ENCODE measurements at regions not wholly inside any gene's neighbourhood (a gene's known extent, or its start where the extent isn't known, plus 50 kb on each side); places are given as distances from the start of the nearest gene placed in this dataset.

- H4K20me1 ChIP-seq (ENCODE audit: insufficient read depth, low read length): no peaks in the 10 kb centered on the region
- Mint-ChIP-seq H3K9me3 (ENCODE audit: unreplicated experiment) (peaks cover 1% of the 10 kb centered on the region), H3K4me3 (ENCODE audit: unreplicated experiment) (no peak overlapping the region), H3K27me3 (ENCODE audit: low read depth, unreplicated experiment) (no peaks in the 10 kb centered on the region), H3K27ac (ENCODE audit: unreplicated experiment) (no peak overlapping the region), H3K4me1 (ENCODE audit: low read depth, unreplicated experiment) (peaks cover 6% of the 10 kb centered on the region), H3K36me3 (ENCODE audit: low read depth, unreplicated experiment) (no peaks in the 10 kb centered on the region)
- H3K9ac ChIP-seq (ENCODE audit: low read length): no peak overlapping the region
- DNase-seq (ENCODE audit: low read depth): peak; percentile 93
- no peaks in the 10 kb centered on the region for H3K27me3 ChIP-seq (ENCODE audit: insufficient read depth, low read length)
- no peaks in the 10 kb centered on the region for H3K9me3 ChIP-seq (ENCODE audit: insufficient read depth, low read depth, low read length)
- peak overlapping the region; percentile 4 for H2AFZ ChIP-seq (ENCODE audit: low read depth, low read length)
- H3K79me2 ChIP-seq (ENCODE audit: insufficient read depth, low read length): no peaks in the 10 kb centered on the region
- peak overlapping the region; percentile 41 for H3K27ac ChIP-seq (ENCODE audit: low read depth, low read length)
- no peak overlapping the region for H3K4me3 ChIP-seq (ENCODE audit: insufficient read depth, low read depth, low read length)
- no peak for FAIRE-seq
- H3K4me1 ChIP-seq (ENCODE audit: insufficient read depth, low read length): peaks cover 16% of the 10 kb centered on the region
- no peaks in the 10 kb centered on the region for H3K36me3 ChIP-seq (ENCODE audit: insufficient read depth, low read length)
- no peak for TF ChIP-seq EZH2 (IDR thresholded peaks at IDR 0.05; ENCODE audit: insufficient read depth, low read length)
- TF ChIP-seq CTCF (IDR thresholded peaks at IDR 0.05; ENCODE audit: insufficient read depth, low read depth, low read length): no peak
- peak overlapping the region; percentile 31 for H3K4me2 ChIP-seq (ENCODE audit: low read length)
These were observed 274.7 kb downstream of the CETN3 start for GRCh38 chr5:90134892-90135291.

GRCh38 chr5:90134381-90134780 lies 275.2 kb downstream of the CETN3 start:
- no peak overlapping the region for H3K27ac Mint-ChIP-seq (ENCODE audit: unreplicated experiment)
- H3K79me2 ChIP-seq (ENCODE audit: insufficient read depth, low read length): no peaks in the 10 kb centered on the region
- no peak overlapping the region for H2AFZ ChIP-seq (ENCODE audit: low read depth, low read length)
- FAIRE-seq: no peak
- no peak for TF ChIP-seq CTCF (IDR thresholded peaks at IDR 0.05; ENCODE audit: insufficient read depth, low read depth, low read length)
- H3K36me3 Mint-ChIP-seq (ENCODE audit: low read depth, unreplicated experiment): no peaks in the 10 kb centered on the region
- no peak overlapping the region for H3K9ac ChIP-seq (ENCODE audit: low read length)
- DNase-seq (ENCODE audit: low read depth): peak; percentile 63
- H3K27me3 ChIP-seq (ENCODE audit: insufficient read depth, low read length): no peaks in the 10 kb centered on the region
- H3K9me3 ChIP-seq (ENCODE audit: insufficient read depth, low read depth, low read length): no peaks in the 10 kb centered on the region
- H3K27me3 Mint-ChIP-seq (ENCODE audit: low read depth, unreplicated experiment): no peaks in the 10 kb centered on the region
- H4K20me1 ChIP-seq (ENCODE audit: insufficient read depth, low read length): no peaks in the 10 kb centered on the region
- peaks cover 6% of the 10 kb centered on the region for H3K4me1 Mint-ChIP-seq (ENCODE audit: low read depth, unreplicated experiment)
- H3K36me3 ChIP-seq (ENCODE audit: insufficient read depth, low read length): no peaks in the 10 kb centered on the region
- no peak overlapping the region for H3K4me3 ChIP-seq (ENCODE audit: insufficient read depth, low read depth, low read length)
- no peak overlapping the region for H3K4me3 Mint-ChIP-seq (ENCODE audit: unreplicated experiment)
- H3K27ac ChIP-seq (ENCODE audit: low read depth, low read length): peak overlapping the region; percentile 41
- H3K4me2 ChIP-seq (ENCODE audit: low read length): peak overlapping the region; percentile 31
- H3K4me1 ChIP-seq (ENCODE audit: insufficient read depth, low read length): peaks cover 16% of the 10 kb centered on the region
- no peaks in the 10 kb centered on the region for H3K9me3 Mint-ChIP-seq (ENCODE audit: unreplicated experiment)

- Mint-ChIP-seq H3K9me3 (ENCODE audit: unreplicated experiment) (no peaks in the 10 kb centered on the region), H3K27me3 (ENCODE audit: low read depth, unreplicated experiment) (no peaks in the 10 kb centered on the region), H3K4me1 (ENCODE audit: low read depth, unreplicated experiment) (peaks cover 6% of the 10 kb centered on the region), H3K27ac (ENCODE audit: unreplicated experiment) (no peak overlapping the region), H3K4me3 (ENCODE audit: unreplicated experiment) (no peak overlapping the region), H3K36me3 (ENCODE audit: low read depth, unreplicated experiment) (no peaks in the 10 kb centered on the region)
- H3K79me2 ChIP-seq (ENCODE audit: insufficient read depth, low read length): no peaks in the 10 kb centered on the region
- H3K9me3 ChIP-seq (ENCODE audit: insufficient read depth, low read depth, low read length): no peaks in the 10 kb centered on the region
- H3K4me2 ChIP-seq (ENCODE audit: low read length): peak overlapping the region; percentile 31
- no peaks in the 10 kb centered on the region for H3K27me3 ChIP-seq (ENCODE audit: insufficient read depth, low read length)
- no peak overlapping the region for H3K4me3 ChIP-seq (ENCODE audit: insufficient read depth, low read depth, low read length)
- no peak for TF ChIP-seq CTCF (IDR thresholded peaks at IDR 0.05; ENCODE audit: insufficient read depth, low read depth, low read length)
- H3K27ac ChIP-seq (ENCODE audit: low read depth, low read length): no peak overlapping the region
- peaks cover 16% of the 10 kb centered on the region for H3K4me1 ChIP-seq (ENCODE audit: insufficient read depth, low read length)
- FAIRE-seq (peak; percentile 9), DNase-seq (ENCODE audit: low read depth) (peak; percentile 52)
- H2AFZ ChIP-seq (ENCODE audit: low read depth, low read length): peak overlapping the region; percentile 45
- H3K36me3 ChIP-seq (ENCODE audit: insufficient read depth, low read length): no peaks in the 10 kb centered on the region
- no peak overlapping the region for H3K9ac ChIP-seq (ENCODE audit: low read length)
- H4K20me1 ChIP-seq (ENCODE audit: insufficient read depth, low read length): no peaks in the 10 kb centered on the region
These were observed 275.6 kb downstream of the CETN3 start for GRCh38 chr5:90133941-90134340.
